ENCODE measurements at regions not wholly inside any gene's neighbourhood (a gene's known extent, or its start where the extent isn't known, plus 50 kb on each side); places are given as distances from the start of the nearest gene placed in this dataset.
A peak's percentile ranks its signal among the peaks of the same experiment; 100 is the strongest.
"Not testable (repeated sequence)": the region's sequence is repeated elsewhere in the genome, so short reads cannot be mapped to it uniquely, and the experiment has no call there.

- DNase-seq: no peak
These were observed 160.9 kb upstream of the CDH5 start for GRCh38 chr16:66205287-66206231.

GRCh38 chr16:66204756-66205155, 161.7 kb upstream of the CDH5 start:
- DNase-seq: no peak

GRCh38 chr16:66203476-66203875, 163.0 kb upstream of the CDH5 start:
- no peak for DNase-seq

- DNase-seq: no peak
These were observed 167.3 kb upstream of the CDH5 start for GRCh38 chr16:66199189-66199588.

- no peak for DNase-seq
These were observed 167.8 kb upstream of the CDH5 start for GRCh38 chr16:66198641-66199040.

- DNase-seq: no peak
These were observed 168.7 kb upstream of the CDH5 start for GRCh38 chr16:66197668-66198278.

- DNase-seq: no peak
These were observed 169.7 kb upstream of the CDH5 start for GRCh38 chr16:66196770-66197169.

- DNase-seq: no peak
These were observed 171.6 kb upstream of the CDH5 start for GRCh38 chr16:66194866-66195265.

GRCh38 chr16:66193543-66194229, 172.8 kb upstream of the CDH5 start:
- no peak for DNase-seq

- DNase-seq: no peak
These were observed 176.1 kb upstream of the CDH5 start for GRCh38 chr16:66190411-66190810.

GRCh38 chr16:66189951-66190350, 176.5 kb upstream of the CDH5 start:
- no peak for DNase-seq

- DNase-seq: no peak
These were observed 177.4 kb upstream of the CDH5 start for GRCh38 chr16:66188917-66189725.

GRCh38 chr16:66186251-66186785, 180.2 kb upstream of the CDH5 start:
- no peak for DNase-seq

GRCh38 chr16:66182592-66182991, 183.9 kb upstream of the CDH5 start:
- DNase-seq: no peak

- no peak for DNase-seq
These were observed 189.8 kb upstream of the CDH5 start for GRCh38 chr16:66176731-66177130.

GRCh38 chr16:66176111-66176510, 190.4 kb upstream of the CDH5 start:
- DNase-seq: no peak

GRCh38 chr16:66175636-66176035, 190.9 kb upstream of the CDH5 start:
- DNase-seq: peak; percentile 81 to 87

GRCh38 chr16:66175058-66175457, 191.4 kb upstream of the CDH5 start:
- no peak for DNase-seq

- not testable (repeated sequence) for DNase-seq
These were observed 192.7 kb upstream of the CDH5 start for GRCh38 chr16:66173796-66174195.

GRCh38 chr16:66173181-66173580, 193.3 kb upstream of the CDH5 start:
- not testable (repeated sequence) for DNase-seq

GRCh38 chr16:66172463-66172862, 194.0 kb upstream of the CDH5 start:
- no peak for DNase-seq

- no peak for DNase-seq
These were observed 194.9 kb upstream of the CDH5 start for GRCh38 chr16:66171578-66171977.

- DNase-seq: no peak
These were observed 195.5 kb upstream of the CDH5 start for GRCh38 chr16:66170989-66171388.

All from NCI-H524 (cell line).